HG03571 (cell line): ENCODE measurements at regions not wholly inside any gene's neighbourhood (a gene's known extent, or its start where the extent isn't known, plus 50 kb on each side); places are given as distances from the start of the nearest gene placed in this dataset.
"Not testable (repeated sequence)": the region's sequence is repeated elsewhere in the genome, so short reads cannot be mapped to it uniquely, and the experiment has no call there.

ENCODE experiments used
- ATAC-seq: cut with Tn5 transposase; IDR thresholded peaks from one replicate; pipeline ENCODE4 v1.9.1; 2021; ENCODE audit not compliant: unreplicated experiment

DNA sequence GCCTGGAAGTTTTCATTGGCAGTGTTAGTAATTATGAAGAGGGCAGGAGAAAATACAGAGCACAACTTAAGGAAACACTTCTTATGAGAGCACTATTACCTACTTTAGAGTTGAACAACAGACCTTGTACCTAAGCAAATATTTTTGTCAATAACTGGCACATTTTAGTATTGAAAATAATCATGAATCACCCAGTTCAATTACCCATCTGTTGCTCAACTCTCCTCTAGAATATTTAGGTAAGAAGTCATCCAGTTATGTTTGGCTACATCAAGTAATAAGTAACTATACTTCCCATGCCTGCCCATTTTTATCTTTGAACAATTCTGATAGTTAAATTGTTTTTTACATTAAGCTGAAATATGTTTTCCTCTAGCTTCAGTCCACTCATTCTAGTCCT lies 893.4 kb downstream of the DIAPH3 start:
- ATAC-seq, result no peak

DNA sequence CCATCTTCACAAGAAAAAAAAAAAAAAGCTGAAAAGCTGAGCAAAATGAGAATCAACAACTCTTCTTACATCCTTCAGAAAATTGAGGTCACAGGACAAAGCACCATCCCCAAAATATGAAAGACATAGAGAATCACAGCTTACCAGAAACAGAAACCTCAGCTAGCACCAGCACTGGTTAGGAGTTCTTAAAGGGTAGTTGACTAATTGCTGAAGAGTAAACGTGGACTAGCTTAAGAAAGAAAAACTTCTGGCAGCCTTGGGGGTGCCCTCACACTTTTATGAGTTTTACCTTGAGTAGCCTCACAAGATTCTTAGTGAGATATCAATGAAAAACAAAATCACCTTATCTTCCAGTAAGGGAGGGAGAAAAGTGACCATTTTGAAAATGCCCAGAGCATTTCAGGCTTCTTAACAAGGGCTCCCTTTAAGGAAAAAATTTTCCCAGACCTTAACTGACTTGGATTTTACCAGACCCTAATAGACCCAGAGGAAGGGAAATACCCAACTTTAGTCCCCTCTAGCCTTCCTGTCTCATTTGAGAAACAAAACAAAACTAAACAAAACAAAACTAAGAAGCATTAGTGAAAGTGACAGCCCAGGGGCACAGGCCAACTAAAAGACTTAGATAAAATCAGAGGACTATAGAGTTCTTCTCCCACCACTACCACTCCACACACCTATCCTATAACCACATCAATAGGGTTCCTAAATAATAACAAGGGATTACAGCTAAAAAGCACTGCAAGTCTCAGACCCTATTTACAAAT lies 888.6 kb downstream of the DIAPH3 start:
- ATAC-seq, result no peak

DNA sequence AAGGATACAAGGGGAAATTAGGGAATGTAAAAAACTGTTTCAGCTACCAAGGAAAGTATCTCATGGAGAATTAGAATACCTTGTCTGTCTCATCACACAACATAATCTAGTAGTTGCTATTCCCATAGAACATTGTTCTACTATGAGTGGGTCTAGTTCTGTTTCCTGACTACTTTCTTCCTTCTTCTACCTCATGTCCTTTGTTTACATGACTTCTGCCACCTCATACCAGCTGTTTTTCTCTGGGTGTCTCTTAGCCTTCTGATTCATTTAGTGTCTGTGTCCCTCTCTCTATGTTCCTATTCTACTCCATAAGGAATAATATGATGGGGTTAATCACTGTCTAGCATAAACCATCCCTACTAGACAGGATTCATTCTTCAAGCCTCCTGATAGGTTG lies 887.3 kb downstream of the DIAPH3 start:
- ATAC-seq, result no peak

- ATAC-seq, result no peak
These were observed 886.6 kb downstream of the DIAPH3 start for GRCh38 chr13:59277106-59277505.

DNA sequence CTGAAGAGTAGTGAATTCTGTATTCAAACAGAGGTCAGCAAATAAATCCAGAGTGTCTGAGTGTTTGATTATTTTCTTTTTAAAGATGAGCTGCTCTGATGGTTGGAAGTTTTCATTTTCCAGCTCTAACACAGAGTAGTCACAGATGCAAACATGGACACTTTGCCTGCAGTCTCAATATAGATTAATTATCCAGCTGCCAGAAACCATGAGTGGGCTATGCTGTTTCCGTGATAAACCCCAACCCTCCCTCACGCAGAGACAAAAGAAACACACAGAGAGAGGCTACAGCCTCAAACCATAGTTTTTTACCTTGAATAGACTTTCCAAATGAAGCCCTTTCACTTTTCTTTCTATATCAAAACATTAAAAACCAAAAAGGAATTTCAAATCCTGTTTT lies 884.7 kb downstream of the DIAPH3 start:
- ATAC-seq, result no peak

GRCh38 chr13:59279576-59279975 lies 884.2 kb downstream of the DIAPH3 start:
- no peak for ATAC-seq

GRCh38 chr13:59280297-59280696 lies 883.4 kb downstream of the DIAPH3 start:
- ATAC-seq, result no peak

- no peak for ATAC-seq
These were observed 882.3 kb downstream of the DIAPH3 start for GRCh38 chr13:59281453-59281852.

DNA sequence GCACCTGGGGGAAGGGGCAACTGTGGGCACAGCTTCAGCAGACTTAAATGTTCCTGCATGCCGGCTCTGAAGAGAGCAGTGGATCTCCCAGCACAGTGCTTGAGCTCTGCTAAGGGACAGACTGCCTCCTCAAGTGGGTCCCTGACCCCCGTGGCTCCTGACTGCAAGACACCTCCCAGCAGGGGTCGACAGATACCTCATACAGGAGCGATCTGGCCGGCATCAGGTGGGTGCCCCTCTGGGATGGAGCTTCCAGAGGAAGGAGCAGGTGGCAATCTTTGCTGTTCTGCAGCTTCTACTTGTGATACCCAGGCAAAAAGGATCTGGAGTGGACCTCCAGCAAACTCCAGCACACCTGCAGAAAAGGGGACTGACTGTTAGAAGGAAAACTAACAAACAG lies 871.5 kb downstream of the DIAPH3 start:
- ATAC-seq, result not testable (repeated sequence)

DNA sequence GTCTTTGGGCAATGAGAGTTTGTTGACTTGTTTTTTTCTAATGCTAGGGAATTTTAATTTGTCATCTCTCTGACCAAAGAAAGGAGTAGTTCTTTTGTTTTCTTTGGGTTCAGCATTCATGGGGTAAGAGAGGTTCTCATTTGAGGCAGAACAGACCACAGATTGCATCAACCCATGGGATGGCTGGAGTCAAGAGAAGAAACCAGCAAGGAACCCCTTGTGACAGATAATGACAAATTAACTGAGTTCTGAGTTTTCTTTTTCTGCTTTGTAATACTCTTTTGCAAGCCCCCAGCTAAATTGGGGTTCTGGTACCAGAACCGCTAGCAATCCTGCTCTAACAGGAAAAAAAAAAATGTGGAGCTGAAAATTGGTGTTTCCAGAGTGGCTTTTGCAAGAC lies 864.1 kb downstream of the DIAPH3 start:
- no peak for ATAC-seq

GRCh38 chr13:59300355-59301173 lies 863.2 kb downstream of the DIAPH3 start:
- ATAC-seq, result no peak

- no peak for ATAC-seq
These were observed 862.6 kb downstream of the DIAPH3 start for GRCh38 chr13:59301174-59301567.

GRCh38 chr13:59303433-59303832 lies 860.3 kb downstream of the DIAPH3 start:
- no peak for ATAC-seq

- no peak for ATAC-seq
These were observed 859.1 kb downstream of the DIAPH3 start for GRCh38 chr13:59304596-59304995.

- no peak for ATAC-seq
These were observed 857.8 kb downstream of the DIAPH3 start for GRCh38 chr13:59305896-59306295.

GRCh38 chr13:59312776-59313175 lies 851.0 kb downstream of the DIAPH3 start:
- ATAC-seq, result no peak

GRCh38 chr13:59318320-59318930 lies 845.3 kb downstream of the DIAPH3 start:
- no peak for ATAC-seq

DNA sequence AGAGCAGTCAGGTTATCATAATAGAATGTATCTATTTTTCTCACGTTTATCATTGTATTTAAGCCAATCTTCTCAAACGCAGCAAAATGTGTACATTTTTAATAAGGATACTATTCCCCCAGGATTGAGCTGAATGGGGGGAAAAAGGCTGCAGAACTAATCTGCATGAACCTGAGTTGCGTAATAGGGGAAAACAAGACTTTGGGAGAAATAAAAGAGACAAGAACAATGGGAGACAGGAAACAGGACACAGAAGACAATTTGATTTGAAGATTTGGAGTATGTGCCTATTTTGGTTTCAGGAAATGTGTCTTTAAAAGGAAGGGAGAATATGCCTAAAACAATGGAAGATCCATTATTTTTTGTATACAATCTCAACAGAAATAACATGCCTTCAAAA lies 844.5 kb downstream of the DIAPH3 start:
- ATAC-seq, result no peak

DNA sequence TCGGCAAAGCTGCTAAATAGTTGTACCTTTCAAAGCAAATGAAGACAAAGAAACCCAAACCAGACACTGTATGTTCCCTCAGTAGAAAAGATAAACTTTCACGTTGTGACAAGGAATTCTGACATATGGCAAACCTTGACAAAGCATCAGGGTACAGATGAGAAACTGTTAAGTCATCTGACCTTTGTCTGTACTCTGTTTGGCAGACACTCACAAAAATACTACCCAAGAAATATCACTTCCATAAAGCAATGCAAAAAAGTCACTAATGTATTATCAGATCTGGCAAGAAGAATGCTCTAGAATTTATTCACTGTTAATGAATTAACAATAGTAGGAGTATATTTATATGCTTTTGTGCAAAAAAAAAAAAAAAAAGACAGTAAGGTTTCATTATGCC lies 843.7 kb downstream of the DIAPH3 start:
- ATAC-seq, result no peak

GRCh38 chr13:59324401-59324800 lies 839.3 kb downstream of the DIAPH3 start:
- not testable (repeated sequence) for ATAC-seq

DNA sequence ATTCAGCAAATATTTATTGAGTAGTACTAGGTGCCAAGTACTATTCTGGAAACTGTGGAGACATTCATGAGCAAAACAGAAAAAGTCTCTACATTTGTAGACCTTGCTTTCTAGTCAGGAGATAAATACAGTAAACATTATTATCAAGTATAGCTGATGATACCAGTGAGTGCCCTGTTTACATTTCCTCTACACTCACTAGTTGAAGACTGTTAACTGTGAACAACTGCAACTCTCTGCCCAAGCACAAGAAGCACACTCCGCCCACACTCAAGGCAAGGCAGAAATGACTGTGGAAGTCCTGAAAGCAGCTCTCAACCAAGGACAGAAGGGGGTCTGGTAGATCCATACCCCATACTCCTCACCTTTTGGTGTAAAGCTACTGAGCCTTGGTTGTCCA lies 837.0 kb downstream of the DIAPH3 start:
- ATAC-seq, result no peak

- ATAC-seq, result no peak
These were observed 833.0 kb downstream of the DIAPH3 start for GRCh38 chr13:59330764-59331163.
